ENCODE measurements at regions not wholly inside any gene's neighbourhood (a gene's known extent, or its start where the extent isn't known, plus 50 kb on each side); places are given as distances from the start of the nearest gene placed in this dataset.
A peak's percentile ranks its signal among the peaks of the same experiment; 100 is the strongest.

DNA sequence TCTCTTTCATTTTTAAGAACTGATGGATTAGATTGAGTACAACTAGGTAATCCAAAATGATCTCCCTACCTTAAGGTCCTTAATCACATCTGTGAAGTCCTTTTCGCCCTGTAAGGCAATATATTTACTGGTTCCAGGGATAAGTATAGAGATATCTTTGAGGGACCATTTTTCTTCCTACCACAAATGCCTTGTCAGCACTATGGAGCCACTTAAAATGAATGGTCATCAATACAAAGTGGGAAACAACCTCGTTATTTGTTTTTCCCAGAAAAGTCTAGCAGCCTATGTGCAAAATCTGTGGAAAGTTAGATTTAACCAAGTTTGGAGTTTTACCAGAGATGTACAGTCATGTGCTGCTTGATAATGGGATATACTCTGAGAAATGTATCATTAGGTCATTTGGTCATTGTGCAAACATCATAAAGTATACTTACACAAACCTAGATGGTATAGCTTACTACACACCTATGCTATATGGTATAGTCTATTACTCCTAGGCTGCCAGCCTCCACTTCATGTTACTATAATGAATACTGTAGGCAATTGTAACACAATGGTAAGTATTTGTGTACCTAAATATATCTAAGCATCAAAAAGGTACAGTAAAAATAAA is 366.2 kb upstream of the TMEM229A start:
- 41% methylated on average over 2 of the region's 2 CpGs for WGBS (ENCODE audit: missing lambda C conversion rate)
- Histone ChIP-seq H3K27ac (no peak overlapping the region), H3K4me3 (no peak overlapping the region), H3K4me2 (no peak overlapping the region), H3K9me3 (no peaks in the 10 kb centered on the region), H3K4me1 (no peaks in the 10 kb centered on the region)
- FAIRE-seq (no peak), DNase-seq (ENCODE audit: low read depth in 1 of 2, low spot score in 1 of 2) (no peak), ATAC-seq (no peak)
- ChIA-PET POLR2A (no interaction called here), CTCF (no interaction called here)
- no peak for TF ChIP-seq RFX5 (IDR thresholded peaks at IDR 0.05)
- TF ChIP-seq MAFK (IDR thresholded peaks at IDR 0.05; ENCODE audit: partially characterized antibody) = peak; percentile 72
- TF ChIP-seq, protein P1, sequence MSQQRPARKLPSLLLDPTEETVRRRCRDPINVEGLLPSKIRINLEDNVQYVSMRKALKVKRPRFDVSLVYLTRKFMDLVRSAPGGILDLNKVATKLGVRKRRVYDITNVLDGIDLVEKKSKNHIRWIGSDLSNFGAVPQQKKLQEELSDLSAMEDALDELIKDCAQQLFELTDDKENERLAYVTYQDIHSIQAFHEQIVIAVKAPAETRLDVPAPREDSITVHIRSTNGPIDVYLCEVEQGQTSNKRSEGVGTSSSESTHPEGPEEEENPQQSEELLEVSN (IDR thresholded peaks at IDR 0.05; ENCODE audit: borderline replicate concordance, low read depth) = no peak
- no peak for TF ChIP-seq RCOR1 (IDR thresholded peaks at IDR 0.05; ENCODE audit: low read depth, low read length)
- TF ChIP-seq EHF (CRISPR knock-in tag; IDR thresholded peaks at IDR 0.05) = no peak

DNA sequence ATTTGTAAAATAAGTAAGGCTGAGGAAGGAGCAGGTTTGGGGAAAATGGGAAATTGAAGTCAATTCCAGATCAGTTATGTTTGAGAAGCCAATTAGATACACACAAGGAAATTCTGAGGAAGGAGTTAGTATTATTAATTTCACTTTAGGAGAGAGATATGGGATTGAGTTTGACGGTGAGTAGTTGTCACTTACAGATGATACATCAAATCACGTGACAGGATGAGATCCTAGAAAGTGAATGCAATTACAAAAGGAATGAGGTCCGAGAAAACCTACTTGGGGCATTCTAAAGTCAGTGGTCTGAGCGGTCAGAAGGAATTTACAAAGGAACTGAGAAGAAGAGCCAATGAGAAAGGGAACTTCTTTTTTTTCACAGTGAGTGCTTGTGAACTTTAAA is 364.3 kb upstream of the TMEM229A start:
- ChIA-PET CTCF (no interaction called here), POLR2A (no interaction called here)
- Histone ChIP-seq H3K9me3 (no peaks in the 10 kb centered on the region), H3K27ac (no peak overlapping the region), H3K4me2 (no peak overlapping the region), H3K4me3 (no peak overlapping the region), H3K4me1 (no peaks in the 10 kb centered on the region)
- TF ChIP-seq, protein P2, sequence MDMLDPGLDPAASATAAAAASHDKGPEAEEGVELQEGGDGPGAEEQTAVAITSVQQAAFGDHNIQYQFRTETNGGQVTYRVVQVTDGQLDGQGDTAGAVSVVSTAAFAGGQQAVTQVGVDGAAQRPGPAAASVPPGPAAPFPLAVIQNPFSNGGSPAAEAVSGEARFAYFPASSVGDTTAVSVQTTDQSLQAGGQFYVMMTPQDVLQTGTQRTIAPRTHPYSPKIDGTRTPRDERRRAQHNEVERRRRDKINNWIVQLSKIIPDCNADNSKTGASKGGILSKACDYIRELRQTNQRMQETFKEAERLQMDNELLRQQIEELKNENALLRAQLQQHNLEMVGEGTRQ (IDR thresholded peaks at IDR 0.05) = 0 out of 2 replicates have a peak, but pooled peaks have one; percentile 7
- TF ChIP-seq, protein P3, sequence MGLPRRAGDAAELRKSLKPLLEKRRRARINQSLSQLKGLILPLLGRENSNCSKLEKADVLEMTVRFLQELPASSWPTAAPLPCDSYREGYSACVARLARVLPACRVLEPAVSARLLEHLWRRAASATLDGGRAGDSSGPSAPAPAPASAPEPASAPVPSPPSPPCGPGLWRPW (IDR thresholded peaks at IDR 0.05) = no peak
- no peak for DNase-seq (ENCODE audit: low read depth in 1 of 2, low spot score in 1 of 2)
- WGBS (ENCODE audit: missing lambda C conversion rate) = 38% methylated on average over 4 of the region's 4 CpGs
- no peak for FAIRE-seq
- ATAC-seq = no peak

DNA sequence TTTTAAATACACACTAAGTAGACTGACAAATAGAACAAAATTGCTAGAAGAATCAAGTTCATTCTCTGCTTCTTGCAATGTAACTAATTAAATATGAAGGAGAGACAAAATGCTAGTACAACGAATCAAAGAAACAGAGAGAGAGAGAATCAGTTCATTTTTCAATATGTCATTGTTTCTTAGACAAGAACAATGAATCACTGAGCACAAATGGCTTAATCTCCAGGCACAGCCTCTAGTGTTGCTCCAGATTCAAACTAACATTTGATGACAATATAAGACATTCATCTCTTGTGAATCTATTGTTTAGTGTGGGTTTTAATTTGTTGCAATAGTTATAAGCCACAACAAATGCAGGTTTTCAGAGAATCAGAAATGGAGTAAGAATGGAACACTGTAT is 357.4 kb upstream of the TMEM229A start:
- Histone ChIP-seq H3K27ac (no peak overlapping the region), H3K9me3 (no peaks in the 10 kb centered on the region), H3K4me1 (no peaks in the 10 kb centered on the region), H3K4me2 (no peak overlapping the region), H3K4me3 (no peak overlapping the region)
- POLR2A ChIA-PET = no interaction called here
- no peak for TF ChIP-seq RAD21 (conservative IDR thresholded peaks at IDR 0.05 in 1 of 2, IDR thresholded peaks at IDR 0.05 in 1 of 2)
- TF ChIP-seq TP53 (CRISPR knock-in tag; IDR thresholded peaks at IDR 0.05) = no peak
- no peak for TF ChIP-seq NFE2L2 (conservative IDR thresholded peaks at IDR 0.05; ENCODE audit: low read length)
- no peak for TF ChIP-seq RCOR1 (IDR thresholded peaks at IDR 0.05; ENCODE audit: low read depth, low read length)
- TF ChIP-seq EHF (CRISPR knock-in tag; IDR thresholded peaks at IDR 0.05) = no peak
- no peak for TF ChIP-seq KDM1A (IDR thresholded peaks at IDR 0.05; ENCODE audit: low read depth)
- no peak for TF ChIP-seq EHMT2 (IDR thresholded peaks at IDR 0.05; ENCODE audit: low read depth)
- TF ChIP-seq HOXB5 (CRISPR knock-in tag; IDR thresholded peaks at IDR 0.05) = no peak
- no peak for TF ChIP-seq HDAC2 (IDR thresholded peaks at IDR 0.05)
- no peak for TF ChIP-seq HOXA7 (CRISPR knock-in tag; IDR thresholded peaks at IDR 0.05)
- no peak for TF ChIP-seq SMC3 (IDR thresholded peaks at IDR 0.05)
- TF ChIP-seq CBX2 (IDR thresholded peaks at IDR 0.05; ENCODE audit: borderline replicate concordance, low read depth) = no peak
- TF ChIP-seq, protein P4, sequence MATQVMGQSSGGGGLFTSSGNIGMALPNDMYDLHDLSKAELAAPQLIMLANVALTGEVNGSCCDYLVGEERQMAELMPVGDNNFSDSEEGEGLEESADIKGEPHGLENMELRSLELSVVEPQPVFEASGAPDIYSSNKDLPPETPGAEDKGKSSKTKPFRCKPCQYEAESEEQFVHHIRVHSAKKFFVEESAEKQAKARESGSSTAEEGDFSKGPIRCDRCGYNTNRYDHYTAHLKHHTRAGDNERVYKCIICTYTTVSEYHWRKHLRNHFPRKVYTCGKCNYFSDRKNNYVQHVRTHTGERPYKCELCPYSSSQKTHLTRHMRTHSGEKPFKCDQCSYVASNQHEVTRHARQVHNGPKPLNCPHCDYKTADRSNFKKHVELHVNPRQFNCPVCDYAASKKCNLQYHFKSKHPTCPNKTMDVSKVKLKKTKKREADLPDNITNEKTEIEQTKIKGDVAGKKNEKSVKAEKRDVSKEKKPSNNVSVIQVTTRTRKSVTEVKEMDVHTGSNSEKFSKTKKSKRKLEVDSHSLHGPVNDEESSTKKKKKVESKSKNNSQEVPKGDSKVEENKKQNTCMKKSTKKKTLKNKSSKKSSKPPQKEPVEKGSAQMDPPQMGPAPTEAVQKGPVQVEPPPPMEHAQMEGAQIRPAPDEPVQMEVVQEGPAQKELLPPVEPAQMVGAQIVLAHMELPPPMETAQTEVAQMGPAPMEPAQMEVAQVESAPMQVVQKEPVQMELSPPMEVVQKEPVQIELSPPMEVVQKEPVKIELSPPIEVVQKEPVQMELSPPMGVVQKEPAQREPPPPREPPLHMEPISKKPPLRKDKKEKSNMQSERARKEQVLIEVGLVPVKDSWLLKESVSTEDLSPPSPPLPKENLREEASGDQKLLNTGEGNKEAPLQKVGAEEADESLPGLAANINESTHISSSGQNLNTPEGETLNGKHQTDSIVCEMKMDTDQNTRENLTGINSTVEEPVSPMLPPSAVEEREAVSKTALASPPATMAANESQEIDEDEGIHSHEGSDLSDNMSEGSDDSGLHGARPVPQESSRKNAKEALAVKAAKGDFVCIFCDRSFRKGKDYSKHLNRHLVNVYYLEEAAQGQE (IDR thresholded peaks at IDR 0.05) = no peak
- no peak for TF ChIP-seq CHD4 (IDR thresholded peaks at IDR 0.05; ENCODE audit: borderline replicate concordance)
- no peak for TF ChIP-seq POLR2A (IDR thresholded peaks at IDR 0.05; ENCODE audit: low read length)
- no peak for TF ChIP-seq JUN (IDR thresholded peaks at IDR 0.05)
- TF ChIP-seq CEBPB (IDR thresholded peaks at IDR 0.05) = no peak
- no peak for TF ChIP-seq FOSB (CRISPR knock-in tag; IDR thresholded peaks at IDR 0.05)
- TF ChIP-seq, protein P5, sequence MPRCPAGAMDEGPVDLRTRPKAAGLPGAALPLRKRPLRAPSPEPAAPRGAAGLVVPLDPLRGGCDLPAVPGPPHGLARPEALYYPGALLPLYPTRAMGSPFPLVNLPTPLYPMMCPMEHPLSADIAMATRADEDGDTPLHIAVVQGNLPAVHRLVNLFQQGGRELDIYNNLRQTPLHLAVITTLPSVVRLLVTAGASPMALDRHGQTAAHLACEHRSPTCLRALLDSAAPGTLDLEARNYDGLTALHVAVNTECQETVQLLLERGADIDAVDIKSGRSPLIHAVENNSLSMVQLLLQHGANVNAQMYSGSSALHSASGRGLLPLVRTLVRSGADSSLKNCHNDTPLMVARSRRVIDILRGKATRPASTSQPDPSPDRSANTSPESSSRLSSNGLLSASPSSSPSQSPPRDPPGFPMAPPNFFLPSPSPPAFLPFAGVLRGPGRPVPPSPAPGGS (IDR thresholded peaks at IDR 0.05) = no peak
- 7% methylated on average over 1 of the region's 1 CpG for WGBS (ENCODE audit: missing lambda C conversion rate)
- FAIRE-seq = no peak
- CTCF ChIA-PET = no interaction called here
- no peak for DNase-seq (ENCODE audit: low read depth in 1 of 2, low spot score in 1 of 2)
- no peak for ATAC-seq

Measured in A549 (cell line).